Ovary (tissue), 7 donors: ENCODE measurements at regions not wholly inside any gene's neighbourhood (a gene's known extent, or its start where the extent isn't known, plus 50 kb on each side); places are given as distances from the start of the nearest gene placed in this dataset.

ENCODE experiments used
- DNase-seq, 5 donors: peaks; one replicate each; pipeline ENCODE4 v3.0.0-alpha.2; 2019 to 2020
- H3K27ac ChIP-seq, 2 donors: fragments of 200-600 bp; one replicate each; pipeline versions ENCODE4 v1.5.1 to v1.8.0; 2019 to 2022
- H3K27me3 ChIP-seq: fragments of 200-600 bp; one replicate; pipeline ENCODE4 v1.8.0; 2022
- H3K36me3 ChIP-seq: fragments of 200-600 bp; sonication (generic); one replicate; pipeline ENCODE4 v1.5.1; 2019
- H3K4me1 ChIP-seq: one replicate; pipeline ENCODE4 v1.8.1; 2013; ENCODE audit warnings: mild to moderate bottlenecking, moderate library complexity; ENCODE audit not compliant: insufficient read depth
- H3K4me3 ChIP-seq: fragments of 200-600 bp; sonication (generic); one replicate; pipeline ENCODE4 v1.5.1; 2017
- H3K9me3 ChIP-seq, 2 donors: fragments of 200-600 bp in 1 of 2; sonication (generic) in 1 of 2; one replicate each; pipeline versions ENCODE4 v1.5.1 to v1.8.1; 2013 to 2019; ENCODE audit warnings: mild to moderate bottlenecking in 1 of 2, moderate library complexity in 1 of 2
- EP300 ChIP-seq: sonication (generic); formaldehyde crosslinking; IDR thresholded peaks from one replicate; pipeline ENCODE4 v1.6.1; 2017; ENCODE audit warnings: antibody characterized with exemption
- POLR2A ChIP-seq: fragments of 450-650 bp; IDR thresholded peaks from one replicate; pipeline ENCODE4 v1.6.1; 2017; ENCODE audit warnings: antibody characterized with exemption, mild to moderate bottlenecking, moderate library complexity
- whole genome bisulfite sequencing, 3 donors: extraction: QIAGEN DNeasy Blood & Tissue Kit in 1 of 3; methylation state at CpG; one replicate each; pipeline versions ENCODE4 v1.1.5 to v1.1.7; 2013 to 2017; 5-methylcytosine and 5-hydroxymethylcytosine counted together
- intact Hi-C, 4 donors: fragments of 100-400 bp; cut with DNase I; formaldehyde crosslinking; loops; one replicate each; pipeline versions ENCODE4 v1.11.0 to v1.15.1; 2022 to 2023
- TF ChIP-seq, protein P1 (sequence below), 3 donors: fragments of 450-650 bp in 2 of 3; fragments of 200-600 bp in 1 of 3; IDR thresholded peaks; one replicate each; pipeline versions ENCODE4 v1.5.1 to v1.8.0; 2016 to 2022; ENCODE audit warnings: antibody characterized with exemption in 3 of 3, mild to moderate bottlenecking in 1 of 3
- donor health status: DM: no; HTN: no; CAD: no; lungs with moderate emphysema.
- donor health status: DM: no; HTN: no; CAD: no.
- donor health status: Bipolar disorder and iron deficiency.
- donor health status: DM: no; HTN: no; CAD: no.
- donor health status: DM: yes; HTN: yes; CAD: no.

DNA sequence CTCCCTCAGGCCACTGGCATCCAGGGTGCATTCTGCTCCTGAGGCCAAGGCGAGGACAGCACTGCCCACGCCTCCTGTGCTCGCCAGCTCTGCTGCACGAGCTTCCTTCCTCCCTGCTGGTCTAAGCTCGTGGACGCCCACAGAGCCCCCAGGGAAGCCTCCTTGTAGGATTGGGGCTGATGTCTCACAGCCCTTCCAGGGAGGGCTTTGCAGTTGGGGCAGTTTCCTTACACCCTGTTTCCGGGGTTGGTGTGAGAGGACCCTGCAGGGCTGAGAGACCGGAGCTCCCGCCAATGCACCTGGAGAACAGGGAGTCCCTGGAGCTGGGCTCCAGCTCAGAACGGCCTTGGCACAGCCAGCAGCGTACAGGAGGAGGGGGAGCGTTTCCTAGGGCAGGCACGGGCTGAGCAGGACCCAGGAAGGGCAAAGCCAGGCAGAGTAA lies 172.4 kb upstream of the PDE10A start:
- Histone ChIP-seq H3K4me3 (no peak overlapping the region), H3K36me3 (no peaks in the 10 kb centered on the region), H3K9me3 (no peaks in the 10 kb centered on the region), H3K4me1 (peaks cover 5% of the 10 kb centered on the region), H3K27ac (no peak overlapping the region), H3K27me3 (no peaks in the 10 kb centered on the region)
- 30 to 37% (median 35%) methylated on average over 13 of the region's 13 CpGs for WGBS, 3 donors
- intact Hi-C loops: no loop called here
- peak in 2 of 5 donors; percentile 34 to 78 for DNase-seq
- TF ChIP-seq EP300 (no peak), POLR2A (no peak)
- TF ChIP-seq, protein P1, sequence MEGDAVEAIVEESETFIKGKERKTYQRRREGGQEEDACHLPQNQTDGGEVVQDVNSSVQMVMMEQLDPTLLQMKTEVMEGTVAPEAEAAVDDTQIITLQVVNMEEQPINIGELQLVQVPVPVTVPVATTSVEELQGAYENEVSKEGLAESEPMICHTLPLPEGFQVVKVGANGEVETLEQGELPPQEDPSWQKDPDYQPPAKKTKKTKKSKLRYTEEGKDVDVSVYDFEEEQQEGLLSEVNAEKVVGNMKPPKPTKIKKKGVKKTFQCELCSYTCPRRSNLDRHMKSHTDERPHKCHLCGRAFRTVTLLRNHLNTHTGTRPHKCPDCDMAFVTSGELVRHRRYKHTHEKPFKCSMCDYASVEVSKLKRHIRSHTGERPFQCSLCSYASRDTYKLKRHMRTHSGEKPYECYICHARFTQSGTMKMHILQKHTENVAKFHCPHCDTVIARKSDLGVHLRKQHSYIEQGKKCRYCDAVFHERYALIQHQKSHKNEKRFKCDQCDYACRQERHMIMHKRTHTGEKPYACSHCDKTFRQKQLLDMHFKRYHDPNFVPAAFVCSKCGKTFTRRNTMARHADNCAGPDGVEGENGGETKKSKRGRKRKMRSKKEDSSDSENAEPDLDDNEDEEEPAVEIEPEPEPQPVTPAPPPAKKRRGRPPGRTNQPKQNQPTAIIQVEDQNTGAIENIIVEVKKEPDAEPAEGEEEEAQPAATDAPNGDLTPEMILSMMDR (IDR thresholded peaks at IDR 0.05): no peak

DNA sequence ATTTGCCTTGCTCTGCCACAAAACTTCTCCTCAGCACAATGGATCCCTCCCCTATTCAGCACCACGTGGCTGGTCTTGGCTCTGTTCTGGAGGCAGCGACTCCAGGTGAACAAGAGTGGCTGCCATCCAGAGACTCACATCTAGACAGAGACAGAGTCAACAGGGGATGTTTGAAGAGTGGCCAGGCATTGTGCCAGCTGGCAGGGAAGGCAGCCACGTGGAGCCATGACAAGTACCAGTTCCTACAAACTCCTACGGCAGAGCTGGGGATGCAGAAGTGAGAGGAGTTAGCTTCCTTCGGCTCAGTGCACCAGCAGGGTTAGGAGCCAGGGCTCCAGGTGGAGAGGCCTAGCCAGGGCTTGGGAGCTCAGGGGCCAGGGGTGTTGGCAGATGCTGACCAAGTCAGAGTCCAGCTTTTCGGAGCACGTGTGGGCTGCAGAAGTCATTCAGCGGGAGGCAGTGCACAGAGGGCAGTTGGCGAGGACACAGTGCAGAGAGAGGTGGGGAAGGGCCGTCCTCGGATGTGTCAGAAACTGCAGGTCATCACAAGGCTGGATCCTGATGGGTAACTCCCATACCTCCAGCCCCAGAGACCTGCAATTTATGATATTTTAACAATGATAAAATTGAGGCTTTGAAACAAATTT lies 171.7 kb upstream of the PDE10A start:
- Histone ChIP-seq H3K27me3 (no peaks in the 10 kb centered on the region), H3K36me3 (no peaks in the 10 kb centered on the region), H3K4me3 (no peak overlapping the region), H3K9me3 (no peaks in the 10 kb centered on the region), H3K4me1 (peaks cover 5% of the 10 kb centered on the region), H3K27ac (no peak overlapping the region)
- 21 to 44% (median 40%) methylated on average over 11 of the region's 11 CpGs for WGBS, 3 donors
- DNase-seq: peak; percentile 44 to 84 (median 58)
- intact Hi-C loops: no loop called here
- no peak for TF ChIP-seq EP300
- no peak for TF ChIP-seq POLR2A
- TF ChIP-seq, protein P1 (IDR thresholded peaks at IDR 0.05): no peak

DNA sequence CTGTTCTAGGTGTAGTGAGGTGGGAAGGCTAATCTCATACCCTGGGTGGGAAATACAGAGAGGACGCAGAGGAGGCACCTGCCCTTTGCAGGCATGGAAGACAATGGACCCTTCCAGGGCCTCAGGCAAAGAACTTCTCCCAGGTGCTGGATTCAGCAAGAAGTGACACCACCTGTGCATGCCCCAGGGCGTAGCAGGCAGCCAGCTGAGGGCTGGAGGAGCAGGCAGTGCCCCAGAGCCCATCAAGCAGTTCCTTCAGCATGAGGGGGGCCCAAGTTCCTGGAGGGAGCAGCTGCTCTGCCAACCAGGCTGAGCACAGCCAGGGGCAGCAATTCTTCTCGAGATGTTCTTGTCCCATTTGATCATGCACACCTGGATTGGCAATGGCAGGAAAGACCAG lies 170.3 kb upstream of the PDE10A start:
- H3K9me3 ChIP-seq: no peaks in the 10 kb centered on the region
- DNase-seq: no peak
- 89 to 95% (median 92%) methylated on average over 3 of the region's 3 CpGs for WGBS, 3 donors
- intact Hi-C loops: no loop called here
- H3K36me3 ChIP-seq: no peaks in the 10 kb centered on the region
- no peak for TF ChIP-seq POLR2A
- TF ChIP-seq, protein P1 (IDR thresholded peaks at IDR 0.05): no peak
- TF ChIP-seq EP300: no peak
- H3K27me3 ChIP-seq: no peaks in the 10 kb centered on the region
- no peak overlapping the region for H3K27ac ChIP-seq
- H3K4me1 ChIP-seq: peaks cover 5% of the 10 kb centered on the region
- no peak overlapping the region for H3K4me3 ChIP-seq

DNA sequence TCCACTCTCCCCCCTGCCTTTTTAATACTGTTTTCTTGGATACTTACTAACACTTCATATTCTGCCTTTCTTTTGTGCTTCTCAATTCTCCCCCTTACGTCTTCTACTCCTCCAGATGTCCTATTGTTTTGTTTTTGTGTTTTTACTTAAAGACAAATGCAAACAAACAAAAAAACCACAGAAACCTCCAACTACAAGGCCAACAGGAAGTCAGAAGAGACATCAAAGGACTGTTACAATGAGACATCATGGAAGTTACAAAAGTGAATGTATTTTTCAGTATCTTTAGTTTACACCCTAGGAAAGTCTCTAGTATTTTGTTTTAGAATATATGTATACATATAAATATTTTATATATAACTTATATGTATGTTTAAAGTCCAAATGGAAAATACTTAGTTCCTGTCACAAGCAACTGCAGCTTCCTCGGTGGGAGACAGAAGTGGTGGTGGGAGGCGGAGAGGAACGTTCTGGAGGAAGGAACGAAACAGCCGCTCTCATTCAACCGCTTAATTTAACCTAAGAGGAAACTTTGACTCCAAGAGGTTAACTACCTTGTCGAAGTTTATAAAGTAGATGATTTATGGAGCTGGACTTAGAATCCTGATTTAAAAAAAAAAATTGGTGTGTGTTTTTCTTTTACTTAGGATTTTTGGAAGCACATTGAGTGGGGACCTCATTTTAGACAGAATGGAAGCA lies 168.9 kb upstream of the PDE10A start:
- no peaks in the 10 kb centered on the region for H3K9me3 ChIP-seq
- no peak for DNase-seq
- no peak overlapping the region for H3K4me3 ChIP-seq
- no peak for TF ChIP-seq EP300
- no peak for TF ChIP-seq POLR2A
- TF ChIP-seq, protein P1 (IDR thresholded peaks at IDR 0.05): no peak
- intact Hi-C loops: no loop called here
- no peaks in the 10 kb centered on the region for H3K36me3 ChIP-seq
- no peak overlapping the region for H3K27ac ChIP-seq
- no peaks in the 10 kb centered on the region for H3K27me3 ChIP-seq
- peaks cover 5% of the 10 kb centered on the region for H3K4me1 ChIP-seq
- WGBS, 3 donors: 59 to 71% (median 66%) methylated on average over 8 of the region's 8 CpGs
